ENCODE measurements at regions not wholly inside any gene's neighbourhood (a gene's known extent, or its start where the extent isn't known, plus 50 kb on each side); places are given as distances from the start of the nearest gene placed in this dataset.

- Histone ChIP-seq H3K27ac (no peak overlapping the region), H3K36me3 (no peaks in the 10 kb centered on the region), H3K9me3 (no peaks in the 10 kb centered on the region), H3K4me3 (no peak overlapping the region), H3K4me1 (no peaks in the 10 kb centered on the region), H3K27me3 (peaks cover 0 to 14% of the 10 kb centered on the region in 2 donors)
- TF ChIP-seq POLR2A (IDR thresholded peaks at IDR 0.05), result no peak
- TF ChIP-seq, protein P1, sequence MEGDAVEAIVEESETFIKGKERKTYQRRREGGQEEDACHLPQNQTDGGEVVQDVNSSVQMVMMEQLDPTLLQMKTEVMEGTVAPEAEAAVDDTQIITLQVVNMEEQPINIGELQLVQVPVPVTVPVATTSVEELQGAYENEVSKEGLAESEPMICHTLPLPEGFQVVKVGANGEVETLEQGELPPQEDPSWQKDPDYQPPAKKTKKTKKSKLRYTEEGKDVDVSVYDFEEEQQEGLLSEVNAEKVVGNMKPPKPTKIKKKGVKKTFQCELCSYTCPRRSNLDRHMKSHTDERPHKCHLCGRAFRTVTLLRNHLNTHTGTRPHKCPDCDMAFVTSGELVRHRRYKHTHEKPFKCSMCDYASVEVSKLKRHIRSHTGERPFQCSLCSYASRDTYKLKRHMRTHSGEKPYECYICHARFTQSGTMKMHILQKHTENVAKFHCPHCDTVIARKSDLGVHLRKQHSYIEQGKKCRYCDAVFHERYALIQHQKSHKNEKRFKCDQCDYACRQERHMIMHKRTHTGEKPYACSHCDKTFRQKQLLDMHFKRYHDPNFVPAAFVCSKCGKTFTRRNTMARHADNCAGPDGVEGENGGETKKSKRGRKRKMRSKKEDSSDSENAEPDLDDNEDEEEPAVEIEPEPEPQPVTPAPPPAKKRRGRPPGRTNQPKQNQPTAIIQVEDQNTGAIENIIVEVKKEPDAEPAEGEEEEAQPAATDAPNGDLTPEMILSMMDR (IDR thresholded peaks at IDR 0.05), result no peak
- intact Hi-C loops (cut with DNase I; ENCODE audit: low total_unique reads), result no loop called here
- no peak for DNase-seq
These were observed 100.8 kb downstream of the MICALL2 start for GRCh38 chr7:1358376-1359050.

DNA sequence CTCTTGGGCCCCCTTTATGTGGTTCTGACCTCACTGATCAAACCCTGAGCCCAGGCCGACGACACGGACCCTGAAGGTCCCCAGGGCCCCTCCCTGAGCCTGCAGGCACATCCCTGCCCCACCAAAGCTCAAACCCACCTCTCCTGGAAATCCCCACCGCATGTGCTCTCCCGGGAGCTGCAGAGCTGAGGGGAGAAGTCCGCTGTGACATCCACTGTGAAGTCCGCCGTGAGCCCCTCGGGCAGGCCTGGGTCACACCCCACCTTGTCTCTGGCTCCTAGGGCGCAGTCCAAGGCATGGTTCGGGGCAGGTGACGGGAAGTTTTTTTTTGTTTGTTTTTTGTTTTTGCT, 100.2 kb downstream of the MICALL2 start:
- DNase-seq, result no peak
- intact Hi-C loops (cut with DNase I; ENCODE audit: low total_unique reads), result no loop called here
- Histone ChIP-seq H3K4me1 (no peaks in the 10 kb centered on the region), H3K27me3 (peaks cover 0 to 13% of the 10 kb centered on the region in 2 donors), H3K9me3 (no peaks in the 10 kb centered on the region), H3K4me3 (no peak overlapping the region), H3K36me3 (no peaks in the 10 kb centered on the region), H3K27ac (no peak overlapping the region)
- no peak for TF ChIP-seq POLR2A (IDR thresholded peaks at IDR 0.05)
- TF ChIP-seq, protein P1 (IDR thresholded peaks at IDR 0.05), result no peak

- Histone ChIP-seq H3K36me3 (no peaks in the 10 kb centered on the region), H3K9me3 (no peaks in the 10 kb centered on the region), H3K4me3 (no peak overlapping the region), H3K4me1 (no peaks in the 10 kb centered on the region), H3K27ac (no peak overlapping the region), H3K27me3 (peaks cover 0 to 5% of the 10 kb centered on the region in 2 donors)
- DNase-seq, result no peak
- TF ChIP-seq, protein P1 (IDR thresholded peaks at IDR 0.05), result no peak
- TF ChIP-seq POLR2A (IDR thresholded peaks at IDR 0.05), result no peak
- intact Hi-C loops (cut with DNase I; ENCODE audit: low total_unique reads), result no loop called here
These were observed 99.4 kb downstream of the MICALL2 start for GRCh38 chr7:1359681-1360485.

DNA sequence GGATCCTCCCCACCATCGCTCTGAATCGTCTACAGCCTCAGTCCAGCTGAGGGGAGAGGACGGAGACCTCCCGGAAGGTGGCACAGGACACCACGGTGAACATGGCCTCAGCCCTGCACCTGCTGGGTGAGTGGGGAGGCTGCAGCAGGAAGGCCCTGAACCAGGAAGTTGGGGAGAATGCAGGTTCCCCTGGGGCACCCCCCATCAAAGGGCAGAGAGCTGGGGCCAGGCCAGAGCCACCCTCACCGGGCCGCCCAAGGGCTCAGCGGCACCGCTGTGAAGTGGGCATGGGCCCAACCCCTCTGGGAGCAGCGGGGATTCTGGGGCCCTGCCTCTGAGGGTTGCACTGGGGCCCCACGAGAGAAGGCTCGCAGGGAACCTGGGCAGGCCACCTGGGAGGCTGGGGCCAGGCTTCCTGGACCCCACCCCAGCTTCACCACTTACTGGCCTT, 98.7 kb downstream of the MICALL2 start:
- no peaks in the 10 kb centered on the region for H3K9me3 ChIP-seq
- intact Hi-C loops (cut with DNase I; ENCODE audit: low total_unique reads), result no loop called here
- DNase-seq, result no peak
- H3K4me1 ChIP-seq, result no peaks in the 10 kb centered on the region
- H3K27ac ChIP-seq, result no peak overlapping the region
- H3K4me3 ChIP-seq, result no peak overlapping the region
- H3K27me3 ChIP-seq, result no peaks in the 10 kb centered on the region
- no peaks in the 10 kb centered on the region for H3K36me3 ChIP-seq
- TF ChIP-seq POLR2A (IDR thresholded peaks at IDR 0.05), result no peak
- TF ChIP-seq, protein P1 (IDR thresholded peaks at IDR 0.05), result no peak

Data from uterus (tissue), 3 donors.